GM10248 (cell line): ENCODE measurements at regions not wholly inside any gene's neighbourhood (a gene's known extent, or its start where the extent isn't known, plus 50 kb on each side); places are given as distances from the start of the nearest gene placed in this dataset.
A peak's percentile ranks its signal among the peaks of the same experiment; 100 is the strongest.

ENCODE experiments used
- CTCF ChIA-PET: fragments of 300-600 bp; sonication (Branson Sonifier 250); formaldehyde crosslinking; extraction: SDS; loops from one replicate; lab custom pipeline; 2021; ENCODE audit warnings: antibody characterized with exemption; lab: Yijun Ruan, JAX
- POLR2A ChIA-PET: fragments of 350-650 bp; sonication (Branson Sonifier 250); formaldehyde crosslinking; extraction: SDS; loops from one replicate; lab custom pipeline; 2020; ENCODE audit warnings: antibody characterized with exemption; lab: Yijun Ruan, JAX
- DNase-seq: peaks from one replicate; pipeline ENCODE4 v3.0.0; 2012; ENCODE audit errors: extremely low spot score
- CTCF ChIP-seq: IDR thresholded peaks from 2 replicates; pipeline ENCODE4 v1.5.1; 2012; ENCODE audit warnings: mild to moderate bottlenecking, low read depth; ENCODE audit errors: extremely low read depth, missing control alignments, control extremely low read depth

DNA sequence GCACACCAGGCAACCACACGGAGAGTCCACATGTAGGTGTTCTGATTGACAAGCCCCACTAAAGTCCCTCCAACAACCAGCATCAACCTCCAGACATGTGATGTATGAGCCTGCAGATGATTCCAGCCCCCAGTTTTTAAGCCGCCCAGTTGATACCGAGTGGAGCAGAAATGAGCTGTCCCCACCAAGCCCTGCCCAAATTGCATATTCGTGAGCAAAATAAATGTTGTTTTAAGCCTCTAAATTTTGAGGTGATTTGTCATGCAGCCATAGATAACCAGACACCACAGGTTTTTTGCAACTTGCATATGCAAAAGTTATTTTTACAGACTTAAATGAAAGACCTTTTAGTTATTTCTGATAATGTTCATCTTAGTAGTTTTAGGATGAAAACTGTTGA, 187.7 kb downstream of the PIK3R1 start:
- no peak for TF ChIP-seq CTCF
- CTCF ChIA-PET: interaction anchor here (1.3 kb wide), 3 partner anchors 10 to 58 kb away, joined by 3 read pairs; no protein-coding TSS in a partner anchor
- DNase-seq: no peak
- POLR2A ChIA-PET: no interaction called here

DNA sequence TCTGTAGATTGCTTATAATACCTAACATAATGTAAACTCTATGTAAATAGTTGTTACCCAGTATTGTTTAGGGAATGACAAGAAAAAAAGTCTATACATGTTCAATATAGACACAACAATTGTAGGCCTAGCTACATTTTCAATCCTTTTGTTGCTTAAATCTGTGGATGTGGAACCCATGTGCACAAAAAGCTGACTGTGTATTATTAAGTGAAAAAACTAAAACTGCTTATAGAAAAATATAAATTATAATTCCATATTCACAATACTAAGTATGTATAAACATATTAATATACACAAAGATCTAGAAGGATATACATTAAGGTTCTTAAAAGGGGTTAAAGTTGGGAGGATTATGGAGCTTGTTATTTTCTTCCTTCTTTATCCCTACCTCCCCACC, 188.7 kb downstream of the PIK3R1 start:
- no peak for TF ChIP-seq CTCF
- ChIA-PET POLR2A (no interaction called here), CTCF (interaction anchor here (0.6 to 2.0 kb wide), 3 partner anchors 9 to 15 kb away, joined by 3 to 7 read pairs (median 3); no protein-coding TSS in a partner anchor)
- no peak for DNase-seq

DNA sequence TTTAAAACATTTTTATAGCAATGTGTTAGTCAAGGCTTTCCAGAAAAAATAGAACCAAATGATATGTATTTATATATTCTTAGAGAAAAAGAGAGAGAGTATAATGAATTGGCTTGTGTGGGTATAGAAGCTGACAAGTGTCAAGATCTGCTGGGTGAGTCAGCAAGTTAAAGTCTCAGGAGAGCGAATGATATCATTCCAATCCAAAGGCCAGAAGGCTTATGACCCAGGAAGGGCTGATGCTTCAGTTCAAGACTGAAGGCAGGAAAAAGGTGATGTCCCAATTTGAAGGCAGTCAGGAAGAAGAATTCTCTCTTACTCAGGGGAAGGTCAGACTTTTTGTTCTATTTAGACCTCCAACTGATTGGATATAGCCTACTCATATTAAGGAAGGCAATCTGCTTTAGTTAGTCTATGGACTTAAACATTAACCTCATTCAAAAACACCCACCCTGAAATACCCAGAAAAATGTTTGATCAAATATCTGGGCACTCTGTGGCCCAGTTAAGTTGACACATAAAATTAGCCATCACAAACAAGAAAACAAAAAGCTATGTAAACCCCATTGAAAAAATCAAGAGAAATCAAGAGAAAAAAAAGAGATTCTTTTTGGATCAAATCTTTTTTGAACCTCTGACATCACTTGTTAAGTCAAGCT, 189.6 kb downstream of the PIK3R1 start:
- DNase-seq: no peak
- POLR2A ChIA-PET: no interaction called here

DNA sequence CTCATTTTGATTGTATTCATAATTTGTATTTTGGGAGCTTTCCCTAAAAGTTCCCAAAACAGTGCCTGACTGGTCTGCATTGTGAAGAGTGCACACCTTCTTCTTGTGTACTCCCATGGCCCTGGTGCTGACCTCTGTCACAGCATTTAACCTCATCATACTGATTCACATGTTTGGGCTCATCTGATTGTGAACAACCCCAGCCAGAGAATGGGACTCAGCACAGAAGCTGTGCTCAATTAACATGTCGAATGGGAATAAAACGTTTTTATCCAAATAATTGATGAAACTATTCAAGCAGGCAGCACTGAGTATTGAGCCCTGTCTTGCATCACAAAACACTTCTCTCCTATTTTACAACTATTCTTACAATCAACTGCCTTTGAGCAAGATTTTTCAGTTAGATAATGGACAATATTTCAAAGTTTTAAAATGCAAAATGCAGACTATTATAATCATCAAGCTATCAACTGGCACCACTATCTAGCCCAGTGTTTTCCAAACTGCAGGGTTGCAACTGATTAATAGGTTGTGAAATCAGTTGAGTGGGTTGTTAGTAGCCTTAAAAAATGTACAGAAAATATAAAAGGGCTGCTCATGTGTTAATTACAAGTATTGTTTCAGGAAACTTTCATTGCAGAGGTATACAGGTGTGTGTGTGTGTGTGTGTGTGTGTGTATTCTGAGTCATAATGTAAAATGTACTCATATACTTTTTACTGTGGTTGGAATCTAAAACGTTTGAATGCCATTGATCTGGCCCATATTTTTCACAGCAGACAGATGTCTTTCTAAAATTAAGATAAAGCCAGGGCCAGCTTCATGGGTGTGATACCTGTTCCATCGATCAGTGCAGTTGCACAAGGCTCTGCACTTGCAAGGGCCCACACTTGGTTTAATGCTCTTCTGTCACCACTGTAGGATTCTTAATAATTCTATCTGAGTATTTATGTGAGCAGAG, 190.5 kb downstream of the PIK3R1 start:
- ChIA-PET CTCF (interaction anchor here (1.0 to 2.0 kb wide), 4 partner anchors 11 to 17 kb away, joined by 3 to 7 read pairs (median 4); no protein-coding TSS in a partner anchor), POLR2A (no interaction called here)
- DNase-seq: no peak
- no peak for TF ChIP-seq CTCF

More for the DNA sequence above, 189.6 kb downstream of the PIK3R1 start:
- no peak for TF ChIP-seq CTCF
- CTCF ChIA-PET: interaction anchor here (1.0 to 2.0 kb wide), 3 partner anchors 12 to 16 kb away, joined by 3 to 7 read pairs (median 3); no protein-coding TSS in a partner anchor

- no peak for TF ChIP-seq CTCF
- CTCF ChIA-PET: interaction anchor here (1.4 to 1.8 kb wide), 2 partner anchors 12 to 14 kb away, joined by 3 to 4 read pairs; no protein-coding TSS in a partner anchor
- peak; percentile 65 for DNase-seq
- POLR2A ChIA-PET: no interaction called here
These were observed 191.2 kb downstream of the PIK3R1 start for GRCh38 chr5:68406767-68407241.
